Erythroblast (primary cell): ENCODE measurements at regions not wholly inside any gene's neighbourhood (a gene's known extent, or its start where the extent isn't known, plus 50 kb on each side); places are given as distances from the start of the nearest gene placed in this dataset.
"Not testable (repeated sequence)": the region's sequence is repeated elsewhere in the genome, so short reads cannot be mapped to it uniquely, and the experiment has no call there.

Experiments used
- DNase-seq, 2 experiments: peaks; one replicate each; lab custom pipeline; 2025; lab: John Stamatoyannopoulos, UW
- GATA1 ChIP-seq: IDR thresholded peaks from 2 replicates; pipeline ENCODE4 v1.6.1; 2011; ENCODE audit warnings: low read depth, mild to moderate bottlenecking, control low read depth, low read length, moderate library complexity
- POLR2A ChIP-seq: IDR thresholded peaks from 2 replicates; pipeline ENCODE4 v1.6.1; 2011; ENCODE audit warnings: mild to moderate bottlenecking, low read length

- no peak for TF ChIP-seq POLR2A
- TF ChIP-seq GATA1 = no peak
These were observed 793.1 kb upstream of the CRIM1 start for GRCh38 chr2:35562488-35562887.

GRCh38 chr2:35548171-35548570 is 807.4 kb upstream of the CRIM1 start:
- DNase-seq = no peak
- TF ChIP-seq POLR2A = no peak
- no peak for TF ChIP-seq GATA1

More at GRCh38 chr2:35562488-35562887, 793.1 kb upstream of the CRIM1 start:
- DNase-seq = no peak

GRCh38 chr2:35545301-35545700 is 810.3 kb upstream of the CRIM1 start:
- no peak for DNase-seq
- TF ChIP-seq GATA1 (no peak), POLR2A (no peak)

- no peak for DNase-seq
- TF ChIP-seq POLR2A = no peak
- TF ChIP-seq GATA1 = no peak
These were observed 816.8 kb upstream of the CRIM1 start for GRCh38 chr2:35538796-35539195.

GRCh38 chr2:35530615-35531135 is 824.9 kb upstream of the CRIM1 start:
- TF ChIP-seq POLR2A (no peak), GATA1 (no peak)
- no peak for DNase-seq

- TF ChIP-seq POLR2A (no peak), GATA1 (no peak)
- no peak for DNase-seq
These were observed 828.8 kb upstream of the CRIM1 start for GRCh38 chr2:35526741-35527140.

- no peak for DNase-seq
- no peak for TF ChIP-seq POLR2A
- TF ChIP-seq GATA1 = no peak
These were observed 833.1 kb upstream of the CRIM1 start for GRCh38 chr2:35522450-35522849.

- TF ChIP-seq POLR2A (no peak), GATA1 (no peak)
- DNase-seq = no peak
These were observed 844.9 kb upstream of the CRIM1 start for GRCh38 chr2:35510636-35511035.

- no peak for DNase-seq
- TF ChIP-seq GATA1 (no peak), POLR2A (no peak)
These were observed 847.0 kb upstream of the CRIM1 start for GRCh38 chr2:35508601-35509000.

- TF ChIP-seq GATA1 (no peak), POLR2A (no peak)
- no peak for DNase-seq
These were observed 851.2 kb upstream of the CRIM1 start for GRCh38 chr2:35504419-35504818.

GRCh38 chr2:35503738-35504199 is 851.8 kb upstream of the CRIM1 start:
- TF ChIP-seq GATA1 (no peak), POLR2A (no peak)

GRCh38 chr2:35503311-35503710 is 852.3 kb upstream of the CRIM1 start:
- TF ChIP-seq GATA1 = no peak
- no peak for TF ChIP-seq POLR2A
- no peak for DNase-seq

More at GRCh38 chr2:35503738-35504199, 851.8 kb upstream of the CRIM1 start:
- no peak for DNase-seq

- no peak for TF ChIP-seq GATA1
- no peak for TF ChIP-seq POLR2A
- no peak for DNase-seq
These were observed 854.5 kb upstream of the CRIM1 start for GRCh38 chr2:35501076-35501475.

GRCh38 chr2:35496022-35496421 is 859.6 kb upstream of the CRIM1 start:
- no peak for DNase-seq
- TF ChIP-seq POLR2A (no peak), GATA1 (no peak)

GRCh38 chr2:35495182-35495581 is 860.4 kb upstream of the CRIM1 start:
- DNase-seq = no peak
- TF ChIP-seq POLR2A (no peak), GATA1 (no peak)

- DNase-seq = not testable (repeated sequence)
These were observed 877.5 kb upstream of the CRIM1 start for GRCh38 chr2:35478121-35478520.
